Uterus (tissue), 3 donors: ENCODE measurements at regions not wholly inside any gene's neighbourhood (a gene's known extent, or its start where the extent isn't known, plus 50 kb on each side); places are given as distances from the start of the nearest gene placed in this dataset.

Experiments used
- DNase-seq, 2 donors: peaks; one replicate each; pipeline ENCODE4 v3.0.0-alpha.2; 2019 to 2020
- H3K27ac ChIP-seq, 2 donors: fragments of 200-600 bp; sonication (generic); 1 replicate in 1 of 2; 2 replicates in 1 of 2; pipeline ENCODE4 v1.5.1; 2016 to 2018
- H3K27me3 ChIP-seq, 2 donors: fragments of 200-600 bp; sonication (generic); one replicate each; pipeline ENCODE4 v1.5.1; 2018 to 2019; ENCODE audit warnings: control low read depth in 1 of 2
- H3K36me3 ChIP-seq, 2 donors: fragments of 200-600 bp; sonication (generic); one replicate each; pipeline ENCODE4 v1.5.1; 2019; ENCODE audit warnings: control low read depth in 1 of 2
- H3K4me1 ChIP-seq, 2 donors: fragments of 200-600 bp; sonication (generic); one replicate each; pipeline ENCODE4 v1.5.1; 2018 to 2019; ENCODE audit warnings: control low read depth in 1 of 2
- H3K4me3 ChIP-seq, 2 donors: fragments of 200-600 bp; sonication (generic); 1 replicate in 1 of 2; 2 replicates in 1 of 2; pipeline ENCODE4 v1.5.1; 2018 to 2019; ENCODE audit warnings: mild to moderate bottlenecking in 1 of 2
- H3K9me3 ChIP-seq, 2 donors: fragments of 200-600 bp; sonication (generic); one replicate each; pipeline ENCODE4 v1.5.1; 2019; ENCODE audit warnings: control low read depth in 1 of 2
- POLR2A ChIP-seq, 2 donors: fragments of 450-650 bp; IDR thresholded peaks; one replicate each; pipeline ENCODE4 v1.6.1; 2016; ENCODE audit warnings: antibody characterized with exemption in 2 of 2, mild to moderate bottlenecking in 1 of 2, moderate library complexity in 1 of 2
- intact Hi-C: fragments of 100-400 bp; cut with DNase I; formaldehyde crosslinking; loops from one replicate; pipeline ENCODE4 v1.15.1; 2023; ENCODE audit warnings: low total_unique reads
- TF ChIP-seq, protein P1 (sequence below), 4 experiments: fragments of 200-600 bp in 2 of 4; fragments of 450-650 bp in 2 of 4; sonication (generic) in 2 of 4; IDR thresholded peaks; one replicate each; pipeline ENCODE4 v1.5.1; 2016 to 2019; ENCODE audit warnings: antibody characterized with exemption in 4 of 4, mild to moderate bottlenecking in 2 of 4, moderate library complexity in 1 of 4
- donor health status: DM: yes; HTN: yes; CAD: no.

DNA sequence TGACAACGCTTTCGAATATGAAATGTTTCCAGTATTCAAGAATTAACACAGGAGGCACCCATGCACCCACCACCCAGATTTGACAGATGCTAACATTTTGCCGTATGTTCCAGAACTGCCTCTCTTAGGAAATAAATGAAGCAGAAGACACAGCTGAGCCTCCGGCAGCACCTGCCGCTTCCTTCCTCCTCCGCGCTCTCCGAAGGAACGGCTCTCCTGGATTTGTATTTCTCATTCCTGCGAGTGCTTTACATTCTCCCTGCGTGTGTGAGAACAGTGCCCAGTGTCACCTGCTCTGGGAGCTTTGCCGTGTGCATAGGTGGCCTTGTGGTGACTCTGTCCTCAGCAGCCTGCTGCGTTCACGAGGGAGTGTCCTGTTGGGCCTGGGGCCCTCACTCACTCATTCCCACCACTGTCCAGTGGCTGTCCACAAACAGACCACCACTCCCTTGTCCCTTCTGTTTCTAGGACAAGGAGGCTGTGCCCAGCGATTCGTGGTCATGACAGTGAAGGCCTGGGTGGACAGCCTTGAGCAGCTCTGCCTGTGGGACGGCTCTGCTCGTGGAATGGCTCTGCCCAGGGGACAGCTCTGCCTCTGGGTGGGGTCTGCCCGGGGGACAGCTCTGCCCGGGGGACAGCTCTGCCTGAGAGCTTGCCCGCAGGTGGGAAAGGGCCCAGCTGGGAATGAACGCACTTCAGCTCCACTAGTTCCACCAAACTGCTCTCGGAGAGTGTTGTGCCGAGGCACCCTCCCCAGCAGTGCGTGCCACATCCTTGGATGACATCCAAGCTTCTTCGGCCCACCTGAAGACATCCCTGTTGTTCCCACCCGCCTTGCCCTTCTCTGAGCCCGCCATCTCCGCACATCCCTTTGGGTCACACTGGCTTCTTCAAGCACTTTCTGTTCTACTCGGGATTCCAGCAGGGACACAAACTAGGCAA is 170.5 kb upstream of the PPP1R26 start:
- Histone ChIP-seq H3K9me3 (peaks cover 0 to 6% of the 10 kb centered on the region in 2 donors), H3K27me3 (no peaks in the 10 kb centered on the region), H3K27ac (no peak overlapping the region), H3K4me3 (no peak overlapping the region), H3K4me1 (no peaks in the 10 kb centered on the region), H3K36me3 (no peaks in the 10 kb centered on the region)
- no peak for DNase-seq
- intact Hi-C loops: no loop called here
- no peak for TF ChIP-seq POLR2A (IDR thresholded peaks at IDR 0.05)
- TF ChIP-seq, protein P1, sequence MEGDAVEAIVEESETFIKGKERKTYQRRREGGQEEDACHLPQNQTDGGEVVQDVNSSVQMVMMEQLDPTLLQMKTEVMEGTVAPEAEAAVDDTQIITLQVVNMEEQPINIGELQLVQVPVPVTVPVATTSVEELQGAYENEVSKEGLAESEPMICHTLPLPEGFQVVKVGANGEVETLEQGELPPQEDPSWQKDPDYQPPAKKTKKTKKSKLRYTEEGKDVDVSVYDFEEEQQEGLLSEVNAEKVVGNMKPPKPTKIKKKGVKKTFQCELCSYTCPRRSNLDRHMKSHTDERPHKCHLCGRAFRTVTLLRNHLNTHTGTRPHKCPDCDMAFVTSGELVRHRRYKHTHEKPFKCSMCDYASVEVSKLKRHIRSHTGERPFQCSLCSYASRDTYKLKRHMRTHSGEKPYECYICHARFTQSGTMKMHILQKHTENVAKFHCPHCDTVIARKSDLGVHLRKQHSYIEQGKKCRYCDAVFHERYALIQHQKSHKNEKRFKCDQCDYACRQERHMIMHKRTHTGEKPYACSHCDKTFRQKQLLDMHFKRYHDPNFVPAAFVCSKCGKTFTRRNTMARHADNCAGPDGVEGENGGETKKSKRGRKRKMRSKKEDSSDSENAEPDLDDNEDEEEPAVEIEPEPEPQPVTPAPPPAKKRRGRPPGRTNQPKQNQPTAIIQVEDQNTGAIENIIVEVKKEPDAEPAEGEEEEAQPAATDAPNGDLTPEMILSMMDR (IDR thresholded peaks at IDR 0.05): no peak

DNA sequence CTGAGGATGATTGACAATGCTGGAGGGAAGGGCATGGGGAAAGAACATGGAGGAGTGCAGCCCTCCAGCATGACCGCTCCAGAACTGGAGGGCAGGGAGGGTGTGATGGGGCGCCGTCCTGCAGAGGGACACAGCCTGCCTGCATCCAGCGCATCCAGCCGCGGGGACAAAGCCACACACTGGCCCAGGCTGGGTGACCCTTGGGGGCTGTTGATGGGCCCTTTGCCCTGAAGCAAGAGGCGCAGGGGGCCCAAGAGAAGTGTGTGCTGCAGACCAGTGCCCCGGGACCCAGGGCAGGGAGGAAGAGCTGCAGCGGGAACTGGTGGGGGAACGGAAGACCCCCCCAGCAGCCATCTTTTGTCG is 169.8 kb upstream of the PPP1R26 start:
- Histone ChIP-seq H3K27me3 (no peaks in the 10 kb centered on the region), H3K9me3 (peaks cover 0 to 6% of the 10 kb centered on the region in 2 donors), H3K4me1 (no peaks in the 10 kb centered on the region), H3K36me3 (no peaks in the 10 kb centered on the region), H3K27ac (no peak overlapping the region), H3K4me3 (no peak overlapping the region)
- DNase-seq: no peak
- intact Hi-C loops: no loop called here
- TF ChIP-seq POLR2A (IDR thresholded peaks at IDR 0.05): no peak
- TF ChIP-seq, protein P1 (IDR thresholded peaks at IDR 0.05): no peak

DNA sequence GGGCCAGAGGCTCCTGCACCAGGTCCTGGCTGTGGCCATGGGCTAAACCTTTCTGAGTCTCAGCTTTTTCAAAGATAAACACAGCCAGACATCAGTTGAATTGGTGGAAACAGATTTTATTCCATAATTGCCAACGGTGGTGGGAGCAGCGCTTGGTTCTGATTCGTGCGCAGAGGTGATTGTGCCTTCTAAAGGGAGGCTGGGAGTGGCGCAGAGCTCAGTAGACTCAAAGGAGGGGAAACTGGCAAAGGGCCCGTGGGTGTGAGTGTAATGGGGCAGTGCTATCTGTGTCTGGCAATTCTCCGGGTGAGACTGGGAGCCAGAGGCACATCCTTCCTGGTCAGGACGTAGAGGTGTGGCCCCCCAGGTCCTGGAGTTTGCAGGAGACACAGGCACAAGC is 169.4 kb upstream of the PPP1R26 start:
- Histone ChIP-seq H3K27me3 (no peaks in the 10 kb centered on the region), H3K4me3 (no peak overlapping the region), H3K36me3 (no peaks in the 10 kb centered on the region), H3K27ac (no peak overlapping the region), H3K9me3 (peaks cover 0 to 6% of the 10 kb centered on the region in 2 donors), H3K4me1 (no peaks in the 10 kb centered on the region)
- intact Hi-C loops: no loop called here
- TF ChIP-seq, protein P1 (IDR thresholded peaks at IDR 0.05): no peak
- TF ChIP-seq POLR2A (IDR thresholded peaks at IDR 0.05): no peak
- DNase-seq: no peak

DNA sequence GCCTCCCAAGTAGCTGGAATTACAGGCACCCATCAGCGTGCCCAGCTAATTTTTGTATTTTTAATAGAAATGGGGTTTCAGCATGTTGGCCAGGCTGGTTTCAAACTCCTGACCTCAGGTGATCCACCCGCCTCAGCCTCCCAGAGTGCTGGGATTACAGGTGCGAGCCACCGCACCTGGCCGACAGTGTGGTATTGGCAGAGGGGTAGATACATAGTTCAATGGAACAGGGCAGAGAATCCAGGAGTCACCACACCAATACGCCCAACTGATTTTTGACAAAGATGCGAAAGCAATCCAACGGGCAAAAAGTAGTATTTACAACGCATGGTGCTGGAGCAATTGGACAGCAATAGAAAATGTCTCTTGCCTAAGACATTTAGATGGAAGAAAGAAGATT is 164.0 kb upstream of the PPP1R26 start:
- TF ChIP-seq, protein P1 (IDR thresholded peaks at IDR 0.05): no peak
- no peak for TF ChIP-seq POLR2A (IDR thresholded peaks at IDR 0.05)
- H3K36me3 ChIP-seq: no peaks in the 10 kb centered on the region
- no peak overlapping the region for H3K4me3 ChIP-seq
- intact Hi-C loops: no loop called here
- no peak for DNase-seq
- no peaks in the 10 kb centered on the region for H3K27me3 ChIP-seq
- no peak overlapping the region for H3K27ac ChIP-seq
- peaks cover 0 to 6% of the 10 kb centered on the region in 2 donors for H3K9me3 ChIP-seq
- no peaks in the 10 kb centered on the region for H3K4me1 ChIP-seq

DNA sequence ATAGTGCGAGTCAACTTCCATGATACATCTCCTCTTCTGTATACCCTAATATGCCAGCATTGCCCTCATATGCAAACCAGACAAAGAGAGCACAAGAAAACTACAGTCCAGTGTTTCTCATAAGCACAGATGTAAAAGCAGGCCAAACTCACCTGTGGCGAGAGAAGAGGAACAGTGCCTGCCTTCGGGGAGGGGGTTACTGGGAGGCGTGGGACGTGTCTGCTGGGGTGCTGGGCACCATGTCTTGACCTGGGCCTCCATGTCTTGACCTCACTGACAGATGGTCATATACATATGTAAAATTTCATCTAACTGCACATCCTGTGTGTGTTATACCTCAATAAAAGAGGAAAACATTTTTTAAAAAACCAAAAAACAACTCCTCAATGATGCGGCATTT is 159.3 kb upstream of the PPP1R26 start:
- no peaks in the 10 kb centered on the region for H3K27me3 ChIP-seq
- H3K4me3 ChIP-seq: no peak overlapping the region
- TF ChIP-seq, protein P1 (IDR thresholded peaks at IDR 0.05): no peak
- no peak for TF ChIP-seq POLR2A (IDR thresholded peaks at IDR 0.05)
- no peaks in the 10 kb centered on the region for H3K9me3 ChIP-seq
- H3K4me1 ChIP-seq: no peaks in the 10 kb centered on the region
- H3K36me3 ChIP-seq: no peaks in the 10 kb centered on the region
- no peak overlapping the region for H3K27ac ChIP-seq
- no peak for DNase-seq
- intact Hi-C loops: no loop called here
